GM12874 (cell line): ENCODE measurements at regions not wholly inside any gene's neighbourhood (a gene's known extent, or its start where the extent isn't known, plus 50 kb on each side); places are given as distances from the start of the nearest gene placed in this dataset.

Experiments used
- CTCF ChIP-seq: IDR thresholded peaks from 2 replicates; pipeline ENCODE4 v1.5.1; 2011; ENCODE audit warnings: low read depth, mild to moderate bottlenecking, control low read depth, low read length, moderate library complexity; ENCODE audit not compliant: insufficient read depth

- no peak for TF ChIP-seq CTCF
These were observed 395.7 kb downstream of the TMEM161B start for GRCh38 chr5:87872986-87873385.

- no peak for TF ChIP-seq CTCF
These were observed 399.9 kb downstream of the TMEM161B start for GRCh38 chr5:87868792-87869191.

DNA sequence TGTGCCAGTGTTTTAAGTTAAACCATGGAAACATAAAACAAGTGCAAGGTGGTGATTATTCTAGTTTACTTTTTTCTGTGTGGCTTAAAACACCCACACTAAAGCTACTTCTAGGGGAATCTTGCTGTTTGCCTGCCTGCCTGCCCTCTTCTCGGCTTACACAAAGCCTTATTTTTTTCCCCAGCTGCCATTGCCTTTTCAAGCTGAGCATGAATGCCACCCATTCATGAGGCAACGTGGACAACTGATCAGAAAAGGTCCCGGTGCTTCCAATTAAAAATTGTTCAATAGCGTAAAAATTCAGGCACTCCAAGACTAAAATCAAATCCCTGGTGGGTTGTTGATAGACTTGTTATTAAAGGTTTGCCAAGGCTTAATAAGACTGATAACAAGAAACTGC is 401.4 kb downstream of the TMEM161B start:
- no peak for TF ChIP-seq CTCF

GRCh38 chr5:87853541-87853940 is 415.1 kb downstream of the TMEM161B start:
- no peak for TF ChIP-seq CTCF

GRCh38 chr5:87851603-87852002 is 417.0 kb downstream of the TMEM161B start:
- no peak for TF ChIP-seq CTCF

- TF ChIP-seq CTCF = no peak
These were observed 417.8 kb downstream of the TMEM161B start for GRCh38 chr5:87850843-87851242.

DNA sequence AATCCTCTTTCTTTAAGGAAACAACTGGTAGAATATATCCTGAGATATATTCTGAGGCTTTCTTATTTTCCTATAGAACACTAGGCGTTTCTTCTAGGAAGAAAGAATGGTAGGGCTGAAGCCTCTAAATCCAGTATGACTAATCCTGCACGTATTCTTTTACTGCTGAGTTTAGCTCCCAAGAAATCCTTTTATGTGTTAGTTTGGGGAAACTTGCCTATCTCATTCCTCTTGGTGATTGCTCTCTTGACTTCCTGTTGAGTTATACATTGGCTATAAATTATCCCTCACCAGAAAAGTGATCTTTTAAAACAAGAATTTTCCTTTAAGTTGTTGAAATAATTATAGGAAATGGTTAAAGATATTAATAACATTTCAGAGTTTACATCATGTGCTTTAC is 422.9 kb downstream of the TMEM161B start:
- TF ChIP-seq CTCF = no peak

GRCh38 chr5:87844866-87845265 is 423.8 kb downstream of the TMEM161B start:
- no peak for TF ChIP-seq CTCF
